ENCODE measurements at regions not wholly inside any gene's neighbourhood (a gene's known extent, or its start where the extent isn't known, plus 50 kb on each side); places are given as distances from the start of the nearest gene placed in this dataset.

- Histone ChIP-seq H3K36me3 (no peaks in the 10 kb centered on the region), H3K9me3 (no peaks in the 10 kb centered on the region), H3K27ac (no peak overlapping the region), H3K4me3 (no peak overlapping the region), H3K4me1 (ENCODE audit: insufficient read depth) (no peaks in the 10 kb centered on the region), H3K27me3 (no peaks in the 10 kb centered on the region)
- TF ChIP-seq EP300 (IDR thresholded peaks at IDR 0.05) (no peak), POLR2A (IDR thresholded peaks at IDR 0.05) (no peak), CTCF (IDR thresholded peaks at IDR 0.05) (no peak)
- intact Hi-C loops (cut with DNase I) = no loop called here
- 87 to 91% (median 90%) methylated on average over 7 of the region's 7 CpGs for WGBS, 3 donors
- no peak for DNase-seq
Observed at GRCh38 chr7:26599982-26600381, 264.4 kb downstream of the SKAP2 start.

GRCh38 chr7:26600411-26600810, 264.0 kb downstream of the SKAP2 start:
- TF ChIP-seq POLR2A (IDR thresholded peaks at IDR 0.05) (no peak), EP300 (IDR thresholded peaks at IDR 0.05) (no peak), CTCF (IDR thresholded peaks at IDR 0.05) (no peak)
- Histone ChIP-seq H3K27me3 (no peaks in the 10 kb centered on the region), H3K27ac (no peak overlapping the region), H3K4me1 (ENCODE audit: insufficient read depth) (no peaks in the 10 kb centered on the region), H3K36me3 (no peaks in the 10 kb centered on the region), H3K4me3 (no peak overlapping the region), H3K9me3 (no peaks in the 10 kb centered on the region)
- intact Hi-C loops (cut with DNase I) = no loop called here
- WGBS, 3 donors = 62 to 85% (median 70%) methylated on average over 3 of the region's 3 CpGs
- DNase-seq = no peak

- intact Hi-C loops (cut with DNase I) = no loop called here
- Histone ChIP-seq H3K9me3 (no peaks in the 10 kb centered on the region), H3K27me3 (no peaks in the 10 kb centered on the region), H3K36me3 (no peaks in the 10 kb centered on the region), H3K4me1 (ENCODE audit: insufficient read depth) (no peaks in the 10 kb centered on the region), H3K27ac (no peak overlapping the region), H3K4me3 (no peak overlapping the region)
- DNase-seq = no peak
- TF ChIP-seq CTCF (IDR thresholded peaks at IDR 0.05) (no peak), EP300 (IDR thresholded peaks at IDR 0.05) (no peak), POLR2A (IDR thresholded peaks at IDR 0.05) (no peak)
Observed at GRCh38 chr7:26603631-26604030, 260.8 kb downstream of the SKAP2 start.

- H3K36me3 ChIP-seq = no peaks in the 10 kb centered on the region
- H3K27ac ChIP-seq = no peak overlapping the region
- H3K4me1 ChIP-seq (ENCODE audit: insufficient read depth) = no peaks in the 10 kb centered on the region
- H3K9me3 ChIP-seq = no peaks in the 10 kb centered on the region
- WGBS, 3 donors = 80 to 89% (median 87%) methylated on average over 6 of the region's 6 CpGs
- no peak overlapping the region for H3K4me3 ChIP-seq
- TF ChIP-seq CTCF (IDR thresholded peaks at IDR 0.05) (no peak), EP300 (IDR thresholded peaks at IDR 0.05) (no peak), POLR2A (IDR thresholded peaks at IDR 0.05) (no peak)
- no peak for DNase-seq
- H3K27me3 ChIP-seq = no peaks in the 10 kb centered on the region
- intact Hi-C loops (cut with DNase I) = no loop called here
Observed at GRCh38 chr7:26608402-26608801, 256.0 kb downstream of the SKAP2 start.

GRCh38 chr7:26609082-26609481, 255.3 kb downstream of the SKAP2 start:
- no peaks in the 10 kb centered on the region for H3K36me3 ChIP-seq
- H3K27ac ChIP-seq = no peak overlapping the region
- 59 to 78% (median 63%) methylated on average over 2 of the region's 2 CpGs for WGBS, 3 donors
- no peak for DNase-seq
- intact Hi-C loops (cut with DNase I) = no loop called here
- H3K4me1 ChIP-seq (ENCODE audit: insufficient read depth) = no peaks in the 10 kb centered on the region
- H3K4me3 ChIP-seq = no peak overlapping the region
- no peaks in the 10 kb centered on the region for H3K9me3 ChIP-seq
- TF ChIP-seq POLR2A (IDR thresholded peaks at IDR 0.05) = no peak
- no peak for TF ChIP-seq EP300 (IDR thresholded peaks at IDR 0.05)
- TF ChIP-seq CTCF (IDR thresholded peaks at IDR 0.05) = no peak
- H3K27me3 ChIP-seq = no peaks in the 10 kb centered on the region
